K562 (cell line): ENCODE measurements at regions not wholly inside any gene's neighbourhood (a gene's known extent, or its start where the extent isn't known, plus 50 kb on each side); places are given as distances from the start of the nearest gene placed in this dataset.

ENCODE experiments used
- ATAC-seq: fragments of 200-7000 bp; cut with Tn5 transposase; 3 replicates; pipeline ENCODE4 v1.9.1; 2020; ENCODE audit warnings: moderate library complexity
- BruUV-seq: library from RNA; stranded (reverse); fragments of 400-500 nt; replicated peaks from 2 replicates; lab custom pipeline; 2021; lab: Mats Ljungman, UMichigan
- CTCF ChIA-PET: fragments of 300-600 bp; formaldehyde crosslinking; extraction: SDS; loops from one replicate; lab custom pipeline; 2021; ENCODE audit warnings: low intra/inter-chr PET ratio; lab: Yijun Ruan, JAX
- POLR2A ChIA-PET: fragments of 300-600, 350-650 bp; sonication (Branson Sonifier 250); formaldehyde crosslinking; extraction: SDS; loops from one replicate; lab custom pipeline; 2021; ENCODE audit warnings: antibody characterized with exemption, inconsistent platforms; lab: Yijun Ruan, JAX
- DNase-seq, 4 experiments: peaks; one replicate each; pipeline versions ENCODE4 v3.0.0 to v3.0.0-alpha.2; 2011 to 2018; ENCODE audit warnings: low spot score in 3 of 4, mixed read lengths in 3 of 4; ENCODE audit errors: extremely low read depth in 1 of 4
- FAIRE-seq: peaks from 2 replicates; lab custom pipeline; 2011; peaks lifted over from hg19 to GRCh38; lab: Jason Lieb, UNC
- H2AFZ ChIP-seq: 2 replicates; pipeline ENCODE4 v1.6.0; 2011; ENCODE audit warnings: low read depth, low read length, control low read depth, inconsistent platforms
- H3K27ac ChIP-seq: fragments of 200-600 bp; 3 replicates; pipeline ENCODE4 v1.8.0; 2011; ENCODE audit warnings: low read depth, mild to moderate bottlenecking, control low read depth, inconsistent platforms, low read length, moderate library complexity, mixed read lengths; ENCODE audit errors: extremely low read depth
- H3K27me3 ChIP-seq, 2 experiments: fragments of 300-600 bp in 1 of 2; 2 replicates in 1 of 2; 3 replicates in 1 of 2; pipeline versions ENCODE4 v1.6.0 to v1.8.0; 2011; ENCODE audit warnings: inconsistent platforms in 2 of 2, low read length in 2 of 2, mild to moderate bottlenecking in 1 of 2, mixed read lengths in 1 of 2, moderate library complexity in 1 of 2; ENCODE audit not compliant: control insufficient read depth in 2 of 2, insufficient read depth in 2 of 2
- H3K36me3 ChIP-seq: fragments of 300-600 bp; 3 replicates; pipeline ENCODE4 v1.8.0; 2011; ENCODE audit warnings: mild to moderate bottlenecking, low read length, inconsistent platforms; ENCODE audit not compliant: control insufficient read depth, insufficient read depth
- H3K4me1 ChIP-seq, 2 experiments: fragments of 200-600 bp in 1 of 2; replicated peaks in 1 of 2; 2 replicates in 1 of 2; 3 replicates in 1 of 2; pipeline versions ENCODE4 v1.5.1 to v1.8.0; 2011; ENCODE audit warnings: inconsistent platforms in 2 of 2, low read length in 2 of 2, mild to moderate bottlenecking in 1 of 2, mixed read lengths in 1 of 2, moderate library complexity in 1 of 2; ENCODE audit not compliant: control insufficient read depth in 2 of 2, insufficient read depth in 2 of 2
- H3K4me2 ChIP-seq: 2 replicates; pipeline ENCODE4 v1.6.1; 2011; ENCODE audit warnings: low read length, control low read depth, inconsistent platforms, mixed read lengths; ENCODE audit not compliant: insufficient read depth
- H3K4me3 ChIP-seq: fragments of 200-600 bp; sonication (generic), shearing (Covaris generic); 2 replicates; pipeline ENCODE4 v1.5.1; 2016; ENCODE audit warnings: control low read depth, inconsistent platforms
- H3K79me2 ChIP-seq: fragments of 200-600 bp; 3 replicates; pipeline ENCODE4 v1.8.0; 2011; ENCODE audit warnings: low read length, inconsistent platforms; ENCODE audit not compliant: control insufficient read depth, insufficient read depth
- H3K9ac ChIP-seq, 2 experiments: 2 replicates each; pipeline versions ENCODE4 v1.6.0 to v1.6.1; 2011; ENCODE audit warnings: low read depth in 2 of 2, low read length in 2 of 2, control low read depth in 1 of 2, inconsistent platforms in 1 of 2, mild to moderate bottlenecking in 1 of 2, mixed read lengths in 1 of 2; ENCODE audit not compliant: insufficient read depth in 1 of 2
- H3K9me1 ChIP-seq: one replicate; pipeline ENCODE4 v1.6.0; 2011; ENCODE audit warnings: inconsistent platforms, mild to moderate bottlenecking, low read length, moderate library complexity; ENCODE audit not compliant: control insufficient read depth, insufficient read depth
- H3K9me3 ChIP-seq: replicated peaks from 2 replicates; pipeline ENCODE4 v1.5.1; 2011; ENCODE audit warnings: low read depth, low read length, inconsistent platforms; ENCODE audit not compliant: control insufficient read depth, insufficient read depth
- H4K20me1 ChIP-seq: replicated peaks from 2 replicates; pipeline ENCODE4 v1.6.1; 2011; ENCODE audit warnings: low read length, inconsistent platforms, mixed read lengths; ENCODE audit not compliant: control insufficient read depth, insufficient read depth
- C11orf30 ChIP-seq: fragments of 450-650 bp; IDR thresholded peaks from 2 replicates; pipeline ENCODE4 v1.6.1; 2016; ENCODE audit warnings: low read depth, mild to moderate bottlenecking
- MAFF ChIP-seq: IDR thresholded peaks from 2 replicates; pipeline ENCODE4 v1.6.1; 2012; ENCODE audit warnings: low read length, improper control_type of control experiment
- MAFG ChIP-seq: fragments of 450-650 bp; conservative IDR thresholded peaks from 2 replicates; pipeline ENCODE4 v1.6.1; 2016; ENCODE audit warnings: missing genetic modification characterization, missing compliant biosample characterization
- MAFK ChIP-seq: IDR thresholded peaks from 2 replicates; pipeline ENCODE4 v1.6.1; 2011; ENCODE audit warnings: low read length, improper control_type of control experiment
- ZKSCAN8 ChIP-seq: fragments of 200-800 bp; sonication (Bioruptor generic); IDR thresholded peaks from 2 replicates; pipeline ENCODE4 v1.6.1; 2016; ENCODE audit warnings: missing genetic modification characterization, missing compliant biosample characterization
- ZNF316 ChIP-seq: fragments of 450-650 bp; IDR thresholded peaks from 2 replicates; pipeline ENCODE4 v1.6.1; 2016
- ZNF324 ChIP-seq: fragments of 250-450 bp; sonication (Bioruptor Pico); IDR thresholded peaks from 2 replicates; pipeline ENCODE4 v1.4.0; 2020; ENCODE audit warnings: mild to moderate bottlenecking
- WGBS: fragments of 100-300 bp; shearing (Covaris generic); methylation state at CpG from one replicate; pipeline ENCODE4 v1.1.6; 2016; ENCODE audit warnings: low coverage, mixed read lengths; ENCODE audit not compliant: insufficient coverage; ENCODE audit errors: missing lambda C conversion rate; 5-methylcytosine and 5-hydroxymethylcytosine counted together
- in situ Hi-C: fragments of 300-500 bp; cut with MboI; formaldehyde crosslinking; loops from 4 replicates; pipeline ENCODE4 v1.15.0; 2018; ENCODE audit warnings: inconsistent platforms, mixed read lengths
- intact Hi-C: fragments of 100-400 bp; cut with micrococcal nuclease; formaldehyde crosslinking; loops from 2 replicates; pipeline ENCODE4 v1.14.2; 2022

DNA sequence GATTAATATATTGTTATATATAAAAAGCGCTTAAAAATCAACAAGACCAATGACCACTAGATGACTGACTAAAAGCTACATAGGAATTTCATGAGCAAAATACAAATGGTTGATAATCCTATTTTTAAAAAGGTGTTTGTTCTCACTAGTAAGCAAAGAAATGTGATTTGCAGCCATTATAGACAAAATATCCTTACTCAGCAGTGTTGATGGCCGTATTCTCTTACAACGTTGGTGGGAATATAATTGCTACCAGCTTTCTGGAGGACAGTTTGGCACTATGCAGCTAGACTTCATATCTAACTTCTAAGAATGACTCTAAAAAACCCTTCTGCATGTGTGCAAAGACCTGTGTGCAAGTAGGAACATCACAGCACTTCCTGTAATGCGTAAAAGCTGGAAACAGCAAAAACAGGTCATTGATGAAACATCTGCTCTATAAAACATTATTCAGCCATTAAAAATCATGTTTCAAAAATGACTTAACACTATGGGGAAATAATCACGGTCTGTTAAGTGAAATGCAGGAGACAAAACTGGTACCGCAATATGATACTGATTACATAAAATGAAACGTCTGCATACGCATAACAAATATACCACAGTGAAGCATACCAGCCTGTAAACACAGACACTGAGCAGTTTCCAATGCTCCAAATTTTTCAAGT is 70.1 kb upstream of the LINC01488 start:
- Histone ChIP-seq H3K27me3 (no peaks in the 10 kb centered on the region), H2AFZ (peak overlapping the region; percentile 49), H4K20me1 (no peaks in the 10 kb centered on the region), H3K4me2 (no peak overlapping the region), H3K27ac (no peak overlapping the region), H3K36me3 (no peaks in the 10 kb centered on the region), H3K4me3 (no peak overlapping the region), H3K4me1 (peaks cover 31 to 37% of the 10 kb centered on the region in 2 experiments), H3K9ac (no peak overlapping the region), H3K9me3 (no peaks in the 10 kb centered on the region; the same call in none of the 2 replicates), H3K79me2 (no peaks in the 10 kb centered on the region), H3K9me1 (no peaks in the 10 kb centered on the region)
- ATAC-seq = no peak
- 90% methylated on average over 8 of the region's 8 CpGs for WGBS
- FAIRE-seq = no peak
- ChIA-PET POLR2A (interaction anchor here (2.1 kb wide), 1 partner anchor 9 kb away, joined by 10 read pairs; no protein-coding TSS in a partner anchor), CTCF (no interaction called here)
- in situ Hi-C loops = no loop called here
- TF ChIP-seq MAFG (tag) = peak; percentile 44; the same call in 1 of the 2 replicates
- no peak for TF ChIP-seq ZNF324 (CRISPR knock-in tag)
- TF ChIP-seq MAFK = peak; percentile 49; the same call in 1 of the 2 replicates
- TF ChIP-seq MAFF = peak; percentile 55
- peak; percentile 86 for TF ChIP-seq ZNF316
- TF ChIP-seq ZKSCAN8 = no peak
- peak; percentile 73 for TF ChIP-seq C11orf30
- intact Hi-C loops = no loop called here
- BruUV-seq = no TSS peak
- no peak for DNase-seq
